Panc1 (cell line): ENCODE measurements at regions not wholly inside any gene's neighbourhood (a gene's known extent, or its start where the extent isn't known, plus 50 kb on each side); places are given as distances from the start of the nearest gene placed in this dataset.

Experiments used
- POLR2AphosphoS5 ChIP-seq: IDR thresholded peaks from 2 replicates; pipeline ENCODE4 v1.6.1; 2012; ENCODE audit warnings: mild to moderate bottlenecking, low read depth, low read length, moderate library complexity
- SIN3A ChIP-seq: IDR thresholded peaks from 2 replicates; pipeline ENCODE4 v1.6.1; 2012; ENCODE audit warnings: low read depth, mild to moderate bottlenecking, low read length, moderate library complexity, borderline replicate concordance; ENCODE audit not compliant: insufficient read depth
- TCF7L2 ChIP-seq: IDR thresholded peaks from 2 replicates; pipeline ENCODE4 v1.6.1; 2011; ENCODE audit warnings: mild to moderate bottlenecking, low read depth, low read length, inconsistent platforms
- TF ChIP-seq, protein P1 (sequence below): fragments of 450-650 bp; IDR thresholded peaks from 2 replicates; pipeline ENCODE4 v1.5.1; 2017; ENCODE audit warnings: mild to moderate bottlenecking
- TF ChIP-seq, protein P2 (sequence below), 2 experiments: IDR thresholded peaks; 2 replicates each; pipeline ENCODE4 v1.6.1; 2011 to 2012; ENCODE audit warnings: low read depth in 2 of 2, control low read depth in 1 of 2, low read length in 1 of 2, mild to moderate bottlenecking in 1 of 2, moderate library complexity in 1 of 2; ENCODE audit not compliant: insufficient read depth in 1 of 2

DNA sequence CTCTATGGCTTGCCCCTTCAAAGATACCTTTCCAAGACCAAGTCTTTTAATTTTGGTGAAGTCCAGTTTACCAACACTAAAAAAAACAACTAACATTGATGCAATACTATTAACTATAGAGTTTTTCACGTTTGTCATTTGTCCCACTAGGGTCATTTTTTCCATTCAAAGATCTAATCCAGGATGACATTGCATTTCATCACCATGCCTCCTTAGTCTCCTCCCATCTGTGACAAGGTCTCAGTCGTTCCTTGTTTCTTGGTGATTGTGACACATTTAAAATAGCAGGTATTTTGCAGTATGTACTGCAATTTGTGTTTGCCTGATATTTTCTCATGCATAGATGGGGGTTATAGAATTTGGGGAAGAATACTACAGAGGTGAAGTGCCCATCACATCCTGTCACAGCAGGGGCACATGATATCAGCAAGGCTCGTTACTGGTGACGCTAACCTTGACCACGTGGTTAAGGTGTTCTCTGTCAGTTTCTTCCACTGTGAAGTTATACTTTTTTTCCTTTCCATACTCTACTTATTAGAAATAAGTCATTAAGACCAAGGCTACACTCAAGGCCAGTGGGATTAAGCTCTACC, 799.2 kb upstream of the RAB6C start:
- TF ChIP-seq, protein P1, sequence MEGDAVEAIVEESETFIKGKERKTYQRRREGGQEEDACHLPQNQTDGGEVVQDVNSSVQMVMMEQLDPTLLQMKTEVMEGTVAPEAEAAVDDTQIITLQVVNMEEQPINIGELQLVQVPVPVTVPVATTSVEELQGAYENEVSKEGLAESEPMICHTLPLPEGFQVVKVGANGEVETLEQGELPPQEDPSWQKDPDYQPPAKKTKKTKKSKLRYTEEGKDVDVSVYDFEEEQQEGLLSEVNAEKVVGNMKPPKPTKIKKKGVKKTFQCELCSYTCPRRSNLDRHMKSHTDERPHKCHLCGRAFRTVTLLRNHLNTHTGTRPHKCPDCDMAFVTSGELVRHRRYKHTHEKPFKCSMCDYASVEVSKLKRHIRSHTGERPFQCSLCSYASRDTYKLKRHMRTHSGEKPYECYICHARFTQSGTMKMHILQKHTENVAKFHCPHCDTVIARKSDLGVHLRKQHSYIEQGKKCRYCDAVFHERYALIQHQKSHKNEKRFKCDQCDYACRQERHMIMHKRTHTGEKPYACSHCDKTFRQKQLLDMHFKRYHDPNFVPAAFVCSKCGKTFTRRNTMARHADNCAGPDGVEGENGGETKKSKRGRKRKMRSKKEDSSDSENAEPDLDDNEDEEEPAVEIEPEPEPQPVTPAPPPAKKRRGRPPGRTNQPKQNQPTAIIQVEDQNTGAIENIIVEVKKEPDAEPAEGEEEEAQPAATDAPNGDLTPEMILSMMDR, result no peak
- TF ChIP-seq POLR2AphosphoS5 (no peak), SIN3A (no peak), TCF7L2 (no peak)
- TF ChIP-seq, protein P2, sequence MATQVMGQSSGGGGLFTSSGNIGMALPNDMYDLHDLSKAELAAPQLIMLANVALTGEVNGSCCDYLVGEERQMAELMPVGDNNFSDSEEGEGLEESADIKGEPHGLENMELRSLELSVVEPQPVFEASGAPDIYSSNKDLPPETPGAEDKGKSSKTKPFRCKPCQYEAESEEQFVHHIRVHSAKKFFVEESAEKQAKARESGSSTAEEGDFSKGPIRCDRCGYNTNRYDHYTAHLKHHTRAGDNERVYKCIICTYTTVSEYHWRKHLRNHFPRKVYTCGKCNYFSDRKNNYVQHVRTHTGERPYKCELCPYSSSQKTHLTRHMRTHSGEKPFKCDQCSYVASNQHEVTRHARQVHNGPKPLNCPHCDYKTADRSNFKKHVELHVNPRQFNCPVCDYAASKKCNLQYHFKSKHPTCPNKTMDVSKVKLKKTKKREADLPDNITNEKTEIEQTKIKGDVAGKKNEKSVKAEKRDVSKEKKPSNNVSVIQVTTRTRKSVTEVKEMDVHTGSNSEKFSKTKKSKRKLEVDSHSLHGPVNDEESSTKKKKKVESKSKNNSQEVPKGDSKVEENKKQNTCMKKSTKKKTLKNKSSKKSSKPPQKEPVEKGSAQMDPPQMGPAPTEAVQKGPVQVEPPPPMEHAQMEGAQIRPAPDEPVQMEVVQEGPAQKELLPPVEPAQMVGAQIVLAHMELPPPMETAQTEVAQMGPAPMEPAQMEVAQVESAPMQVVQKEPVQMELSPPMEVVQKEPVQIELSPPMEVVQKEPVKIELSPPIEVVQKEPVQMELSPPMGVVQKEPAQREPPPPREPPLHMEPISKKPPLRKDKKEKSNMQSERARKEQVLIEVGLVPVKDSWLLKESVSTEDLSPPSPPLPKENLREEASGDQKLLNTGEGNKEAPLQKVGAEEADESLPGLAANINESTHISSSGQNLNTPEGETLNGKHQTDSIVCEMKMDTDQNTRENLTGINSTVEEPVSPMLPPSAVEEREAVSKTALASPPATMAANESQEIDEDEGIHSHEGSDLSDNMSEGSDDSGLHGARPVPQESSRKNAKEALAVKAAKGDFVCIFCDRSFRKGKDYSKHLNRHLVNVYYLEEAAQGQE (IDR thresholded peaks at IDR 0.05; ENCODE audit: insufficient read depth in 1 of 2, low read depth in 2 of 2, low read length in 1 of 2), result no peak
